ENCODE measurements at regions not wholly inside any gene's neighbourhood (a gene's known extent, or its start where the extent isn't known, plus 50 kb on each side); places are given as distances from the start of the nearest gene placed in this dataset.
"Not testable (repeated sequence)": the region's sequence is repeated elsewhere in the genome, so short reads cannot be mapped to it uniquely, and the experiment has no call there.

DNA sequence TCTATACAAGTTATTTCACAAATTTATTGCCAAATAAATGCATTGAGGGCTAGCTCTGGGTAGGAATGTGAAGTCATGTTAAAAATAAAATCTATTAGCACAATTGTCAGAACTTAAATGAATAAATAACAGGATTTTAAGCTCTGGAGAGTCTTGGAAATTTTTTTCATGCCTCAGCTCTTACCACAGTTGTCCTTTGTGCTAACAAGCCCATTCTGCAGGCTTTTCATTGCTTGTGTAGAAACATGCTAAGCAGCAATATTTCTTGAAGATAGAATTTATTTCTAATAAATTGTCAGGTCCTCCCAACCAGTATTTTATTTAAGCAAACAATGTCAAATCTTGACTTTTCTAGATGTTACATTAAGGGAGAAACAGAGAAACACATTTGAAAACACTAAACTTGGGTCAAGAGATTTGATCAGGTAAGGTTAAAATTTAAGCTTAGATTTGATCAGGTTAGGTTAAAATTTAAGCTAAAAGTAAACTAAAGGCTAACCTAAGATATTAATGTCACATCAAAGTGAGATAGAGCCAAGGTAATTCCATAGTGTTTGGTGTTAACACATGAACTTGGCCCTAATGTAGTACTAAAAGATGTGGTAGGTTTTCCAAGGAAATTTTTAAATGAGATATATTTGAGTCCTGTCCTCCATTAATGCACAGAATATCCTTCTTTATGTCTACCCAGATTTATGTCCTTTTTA, 179.1 kb upstream of the IL1RAPL1 start:
- no peak for DNase-seq

DNA sequence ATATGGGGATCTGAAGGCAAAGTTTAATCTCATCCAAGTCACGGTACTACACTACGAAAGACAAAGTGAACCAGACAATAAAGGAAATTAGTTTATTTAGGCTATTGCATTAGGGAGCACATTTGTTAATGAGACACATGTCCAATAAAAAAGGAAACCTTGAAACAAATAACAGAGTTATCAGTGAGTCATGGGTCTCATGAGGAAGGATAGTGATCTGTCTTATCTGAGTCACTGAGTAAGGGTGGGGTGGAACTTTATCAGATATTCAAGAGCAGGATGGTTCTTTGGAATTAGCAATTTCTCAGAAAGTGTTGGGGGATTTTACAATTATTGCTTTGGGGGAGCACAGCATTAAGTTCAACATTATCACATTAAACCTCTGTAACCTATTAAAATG, 188.9 kb upstream of the IL1RAPL1 start:
- DNase-seq, result no peak

DNA sequence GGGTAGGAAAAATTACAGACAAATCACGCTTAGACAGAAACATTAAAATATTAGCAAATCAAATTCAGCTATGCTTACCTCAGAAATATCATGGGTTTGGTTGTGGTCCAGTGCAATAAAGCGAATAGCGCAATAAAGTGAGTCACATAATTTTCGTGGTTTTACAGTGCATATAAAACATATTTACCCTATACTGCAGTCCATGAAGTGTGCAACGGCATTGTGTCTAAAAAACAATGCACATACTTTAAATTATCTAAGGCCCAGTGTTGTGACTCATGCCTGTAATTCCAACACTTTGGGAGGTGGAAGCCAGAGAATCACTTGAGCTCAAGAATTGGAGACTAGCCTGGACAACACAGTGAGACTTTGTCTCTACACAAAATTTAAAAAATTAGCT, 195.7 kb upstream of the IL1RAPL1 start:
- DNase-seq, result no peak

DNA sequence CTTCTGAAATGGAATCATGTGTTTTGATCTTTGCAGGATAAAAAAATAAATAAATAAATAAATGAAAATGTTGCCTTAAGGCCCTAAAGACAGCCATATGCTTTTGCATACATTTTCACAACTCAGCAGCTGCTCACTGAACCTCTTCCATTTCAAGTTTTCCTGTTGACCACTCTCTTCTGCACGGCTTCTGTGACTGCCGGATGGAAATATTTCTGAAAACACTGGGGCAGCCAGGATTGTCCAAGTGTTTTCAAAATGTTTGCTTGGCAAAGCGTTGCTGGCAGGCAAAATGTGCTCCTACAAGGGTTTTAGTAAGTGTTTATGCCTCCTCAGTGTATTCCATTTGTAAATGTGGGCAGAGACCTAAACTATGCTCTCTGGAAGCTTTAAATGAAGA, 208.1 kb upstream of the IL1RAPL1 start:
- no peak for DNase-seq

DNA sequence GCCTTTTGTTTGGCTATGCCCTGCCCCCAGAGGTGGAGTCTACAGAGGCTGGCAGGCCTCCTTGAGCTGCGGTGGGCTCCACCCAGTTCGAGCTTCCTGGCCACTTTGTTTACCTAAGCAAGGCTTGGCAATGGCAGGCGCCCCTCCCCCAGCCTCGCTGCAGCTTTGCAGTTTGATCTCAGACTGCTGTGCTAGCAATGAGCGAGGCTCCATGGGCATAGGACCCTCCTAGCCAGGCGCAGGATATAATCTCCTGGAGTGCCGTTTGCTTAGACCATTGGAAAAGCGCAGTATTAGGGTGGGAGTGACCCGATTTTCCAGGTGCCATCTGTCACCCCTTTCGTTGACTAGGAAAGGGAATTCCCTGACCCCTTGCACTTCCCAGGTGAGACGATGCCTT, 219.6 kb upstream of the IL1RAPL1 start:
- not testable (repeated sequence) for DNase-seq

DNA sequence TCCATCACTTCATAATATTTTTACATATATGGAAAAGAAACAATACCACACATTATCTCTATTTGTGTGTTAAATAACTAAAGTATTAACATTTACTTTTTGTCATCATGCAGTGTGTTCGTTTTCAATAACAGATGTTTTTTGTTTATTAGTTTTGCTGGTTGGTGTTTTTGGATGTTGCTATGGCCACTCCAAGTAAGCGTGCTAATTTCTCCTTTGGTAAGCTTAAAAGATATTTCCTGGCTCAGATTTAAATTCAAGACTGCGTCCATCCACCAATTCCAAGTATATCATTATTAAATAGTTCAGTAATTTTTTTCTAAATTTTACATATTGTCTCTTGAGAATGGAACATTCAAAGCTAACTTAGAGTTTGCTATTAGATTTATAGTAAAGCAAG, 235.4 kb upstream of the IL1RAPL1 start:
- no peak for DNase-seq

DNA sequence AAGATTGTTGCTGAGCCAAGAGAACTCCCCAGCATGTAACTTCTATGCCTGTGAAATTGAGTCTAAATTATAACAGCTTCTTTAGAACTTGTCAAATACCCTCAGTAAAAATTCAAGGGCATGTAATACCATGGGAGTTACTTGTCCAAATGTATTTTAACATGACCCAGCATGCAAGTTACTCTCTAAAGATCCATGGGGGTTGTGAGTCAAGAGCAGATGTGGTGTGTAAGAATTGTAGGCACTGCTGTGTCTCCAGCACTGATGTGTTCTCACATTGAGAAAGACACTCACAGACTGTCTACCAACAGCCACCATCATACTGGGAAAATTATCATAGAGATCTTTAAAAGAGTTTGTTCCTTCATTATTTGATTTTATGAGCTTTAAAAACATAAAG, 237.4 kb upstream of the IL1RAPL1 start:
- no peak for DNase-seq

DNA sequence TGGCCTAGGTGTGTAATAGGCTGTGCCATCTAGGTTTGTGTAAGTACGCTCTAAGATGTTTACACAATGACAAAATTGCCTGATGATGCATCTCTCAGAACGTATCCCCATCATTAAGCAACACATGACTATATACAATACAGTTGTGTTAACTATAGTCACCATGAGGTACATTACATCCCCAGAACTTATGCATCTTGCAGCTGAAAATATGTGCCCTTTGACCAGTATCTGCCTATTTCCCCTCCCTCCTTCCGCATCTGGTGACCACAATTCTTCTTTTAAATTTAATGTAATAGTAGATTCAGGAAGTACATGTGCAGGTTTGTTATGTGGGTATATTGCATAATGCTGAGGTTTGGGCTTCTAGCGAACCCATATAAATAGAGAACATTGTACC, 239.8 kb upstream of the IL1RAPL1 start:
- DNase-seq, result no peak

DNA sequence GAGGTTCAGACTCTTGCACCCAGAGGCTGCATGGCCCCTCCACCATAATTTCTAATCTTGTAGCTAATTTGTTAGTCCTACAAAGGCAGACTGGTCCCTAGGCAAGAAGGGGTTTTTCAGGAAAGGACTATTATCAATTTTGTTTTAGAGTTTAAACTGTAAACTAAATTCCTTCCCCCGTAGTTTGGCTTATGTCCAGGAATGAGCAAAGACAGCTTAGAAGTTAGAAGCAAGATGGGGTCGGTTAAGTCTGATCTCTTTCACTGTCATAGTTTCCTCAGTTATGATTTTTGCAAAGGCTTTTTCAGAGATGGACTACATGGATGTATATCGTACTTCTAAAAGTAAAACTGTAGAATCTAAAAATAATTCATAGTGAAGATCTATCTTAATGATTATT, 258.1 kb upstream of the IL1RAPL1 start:
- no peak for DNase-seq

DNA sequence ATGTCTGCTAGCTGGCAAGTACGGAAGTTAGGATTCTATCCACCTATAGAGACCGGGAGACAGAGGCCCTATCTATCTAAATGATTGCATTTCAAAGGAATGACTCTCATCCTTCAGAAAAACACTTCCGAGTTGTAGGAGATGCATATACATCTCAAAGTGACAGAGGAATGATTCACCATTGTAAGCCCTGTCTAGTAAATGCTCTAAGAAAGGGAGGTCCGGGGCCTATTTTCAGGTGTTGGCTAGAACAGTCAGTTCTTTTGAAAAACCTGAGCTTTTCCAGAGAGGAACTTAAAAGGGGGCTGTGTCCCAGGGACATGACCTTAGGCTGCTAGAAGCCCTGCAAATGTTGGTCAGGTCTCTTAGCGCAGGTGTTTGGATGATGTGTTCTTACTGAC, 262.9 kb upstream of the IL1RAPL1 start:
- no peak for DNase-seq

DNA sequence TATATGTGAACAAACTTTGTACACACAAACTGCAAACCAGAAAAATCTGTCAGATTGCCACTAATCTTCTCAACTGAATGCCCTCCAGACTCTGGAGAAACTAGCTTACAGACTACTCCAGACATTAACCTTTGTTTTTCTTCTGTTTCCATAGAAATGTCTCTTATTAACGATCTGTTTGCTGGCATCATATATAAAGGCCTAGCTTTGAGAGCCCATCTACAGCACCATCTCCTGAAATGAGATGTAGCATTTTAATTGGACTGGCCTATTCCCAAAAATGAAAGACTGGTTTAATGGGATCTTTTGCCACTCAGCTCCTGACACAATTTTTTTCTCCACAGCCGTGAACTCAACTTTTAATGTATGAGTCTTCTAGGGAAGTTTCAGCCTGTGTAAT, 266.0 kb upstream of the IL1RAPL1 start:
- DNase-seq, result no peak

DNA sequence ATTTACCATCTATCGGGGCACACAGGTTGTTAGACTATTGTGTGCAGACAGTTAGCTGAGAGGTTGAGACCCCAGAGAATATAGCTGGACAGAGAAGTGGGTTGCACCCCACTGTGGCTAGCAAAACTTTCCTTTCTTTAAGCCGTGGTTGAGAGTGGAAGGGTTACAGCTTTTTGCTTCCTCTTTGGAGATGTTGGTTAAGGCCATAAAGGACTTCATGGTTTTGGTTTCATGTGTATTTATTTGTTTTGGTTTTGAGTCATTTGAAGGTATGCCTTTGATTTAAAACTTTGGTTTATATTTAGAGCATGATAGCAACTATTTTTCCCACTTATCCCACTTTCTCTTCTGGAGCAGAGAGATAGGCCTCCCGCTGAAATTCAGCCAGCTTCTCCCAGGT, 274.3 kb upstream of the IL1RAPL1 start:
- DNase-seq, result no peak

DNA sequence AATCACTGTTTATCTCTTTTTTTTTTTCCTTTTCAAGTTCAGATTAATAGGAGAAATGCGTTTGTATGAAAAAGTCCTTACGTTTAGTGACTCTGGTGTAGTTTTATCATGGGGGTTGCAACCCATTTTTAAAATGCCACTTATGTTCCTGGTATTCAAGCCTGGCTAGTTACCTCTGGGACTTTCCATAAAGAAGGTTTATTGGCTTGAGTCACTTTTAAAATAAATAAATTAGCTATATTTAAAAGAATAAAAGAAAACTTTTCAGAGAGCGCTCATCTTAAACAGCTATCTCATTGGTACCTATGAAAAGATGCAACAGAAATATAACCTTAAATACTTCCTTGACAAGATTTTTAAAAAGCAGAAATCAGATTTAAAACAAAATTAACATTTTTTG, 275.0 kb upstream of the IL1RAPL1 start:
- DNase-seq, result no peak

DNA sequence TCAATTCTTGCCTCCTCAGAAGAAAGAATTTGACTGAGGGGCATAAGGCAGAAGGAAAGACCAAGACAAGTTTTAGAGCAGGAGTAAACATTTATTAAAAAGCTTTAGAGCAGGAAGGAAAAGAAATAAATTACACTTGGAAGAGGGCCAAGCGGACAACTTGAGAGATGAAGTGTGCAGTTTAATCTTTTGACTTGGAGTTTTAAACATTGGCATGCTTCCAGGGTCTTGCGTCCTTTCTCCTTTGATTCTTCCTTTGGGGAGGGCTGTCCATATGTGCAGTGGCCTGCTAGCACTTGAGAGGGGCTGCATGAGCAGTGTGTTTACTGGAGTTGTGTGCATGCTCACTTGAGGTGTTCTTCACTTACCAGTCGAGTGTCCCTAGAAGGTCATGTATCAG, 275.8 kb upstream of the IL1RAPL1 start:
- no peak for DNase-seq

DNA sequence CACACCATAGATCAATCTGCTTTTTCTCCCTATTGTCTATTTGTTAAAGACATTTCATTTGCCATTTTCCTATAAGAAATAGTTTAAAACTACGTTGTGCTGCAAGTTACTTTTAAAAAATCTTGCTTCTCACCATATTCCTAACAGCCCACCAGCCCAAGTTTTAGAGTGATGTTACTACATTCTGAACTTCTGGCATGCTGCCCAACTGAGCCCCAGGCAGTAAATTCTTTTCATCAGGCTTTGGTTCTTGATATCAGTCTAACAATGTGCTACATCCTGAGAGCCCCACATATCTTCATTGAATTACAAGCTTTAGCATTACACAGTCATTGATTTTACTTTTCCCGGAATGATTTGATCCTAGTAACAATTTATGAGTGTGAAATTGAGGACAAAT, 283.8 kb upstream of the IL1RAPL1 start:
- no peak for DNase-seq

DNA sequence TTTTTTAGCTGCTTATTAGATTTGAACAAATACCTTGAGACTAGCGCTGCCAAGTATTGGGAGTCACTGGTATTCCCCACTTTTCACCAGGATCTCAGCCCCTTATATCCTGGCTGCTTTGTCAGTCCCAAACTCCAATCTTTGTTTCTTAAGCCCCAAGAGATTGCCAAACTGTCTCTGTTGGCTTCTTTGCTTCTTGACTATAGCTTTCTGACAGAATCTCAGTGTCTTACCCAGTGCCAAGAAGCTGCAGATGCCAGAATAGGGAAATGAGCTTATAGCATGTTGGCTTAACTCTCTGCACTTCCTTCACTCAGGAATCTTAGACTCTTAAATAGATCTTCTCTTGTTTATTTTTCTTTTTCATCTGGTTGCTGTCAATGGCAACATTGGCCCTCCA, 297.5 kb upstream of the DCAF8L1 start:
- no peak for DNase-seq

DNA sequence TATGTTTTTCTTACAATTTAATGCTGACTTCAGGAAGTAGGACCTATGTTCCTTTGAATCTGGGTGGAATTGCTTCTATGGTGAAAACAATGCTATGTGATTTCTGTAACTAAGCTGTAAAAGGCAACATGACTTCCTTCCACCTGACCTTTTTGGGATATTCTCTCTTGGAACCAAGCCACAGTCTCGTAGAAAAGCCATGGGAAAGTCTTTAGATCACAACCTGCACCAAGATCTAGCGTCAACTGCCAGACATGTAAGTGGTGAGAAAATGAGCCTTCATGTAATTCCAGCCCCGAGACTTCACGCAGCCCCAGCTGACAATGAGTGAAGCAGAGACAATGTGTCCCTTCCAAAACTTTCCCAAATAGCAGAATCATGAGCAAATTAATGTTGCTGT, 297.0 kb upstream of the DCAF8L1 start:
- DNase-seq, result no peak

DNA sequence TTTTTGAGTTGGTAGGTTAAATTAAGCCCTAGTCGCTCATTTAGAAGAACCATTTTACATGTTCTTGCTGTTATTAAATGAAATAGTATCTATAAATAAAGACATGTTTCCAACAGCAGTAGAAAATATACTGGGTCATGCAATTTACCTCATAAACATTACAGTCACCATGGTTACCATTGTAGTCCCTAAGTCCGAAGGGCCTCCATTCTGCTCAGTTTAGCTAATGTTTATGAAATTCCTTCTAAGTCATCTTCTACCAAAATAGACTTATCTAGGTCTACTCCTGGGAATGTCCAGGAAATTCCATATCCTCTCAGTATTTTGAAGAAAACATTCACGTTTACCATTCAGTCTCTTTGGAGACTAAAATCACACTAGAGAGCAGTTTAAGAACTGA, 292.5 kb upstream of the DCAF8L1 start:
- no peak for DNase-seq

DNA sequence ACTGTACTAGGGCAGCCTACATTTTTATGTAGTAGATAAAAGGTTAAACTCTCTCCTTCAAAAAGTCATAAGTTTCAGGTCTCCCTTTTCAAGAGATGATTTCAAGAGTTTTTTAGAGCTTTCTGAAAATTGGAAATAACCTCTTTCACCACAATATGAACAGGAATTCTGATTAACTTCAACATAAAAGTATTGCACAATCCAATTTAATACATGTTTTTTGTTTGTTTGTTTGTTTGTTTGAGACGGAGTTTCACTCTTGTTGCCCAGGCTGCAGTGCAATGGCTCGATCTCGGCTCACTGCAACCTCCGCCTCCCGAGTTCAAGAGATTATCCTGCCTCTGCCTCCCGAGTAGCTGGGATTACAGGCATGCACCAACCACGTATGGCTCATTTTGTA, 265.4 kb upstream of the DCAF8L1 start:
- DNase-seq, result no peak

DNA sequence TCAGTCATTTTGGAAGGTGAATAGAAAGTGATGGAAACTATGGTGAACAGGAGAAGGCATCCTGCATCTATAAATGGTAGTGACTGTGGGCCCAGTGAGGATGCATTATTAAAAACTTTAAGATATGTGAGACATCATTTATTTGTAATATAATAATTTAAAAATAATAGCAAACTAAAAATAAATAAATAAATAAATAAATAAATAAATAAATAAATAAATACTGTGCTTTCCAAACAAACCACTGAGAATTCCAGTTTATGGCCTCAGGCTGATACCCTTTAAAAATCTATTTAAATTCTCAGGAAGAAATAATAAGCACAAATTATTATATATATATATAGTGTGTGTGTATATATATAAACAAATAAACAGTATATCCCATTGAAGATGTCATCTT, 248.0 kb upstream of the DCAF8L1 start:
- no peak for DNase-seq

DNA sequence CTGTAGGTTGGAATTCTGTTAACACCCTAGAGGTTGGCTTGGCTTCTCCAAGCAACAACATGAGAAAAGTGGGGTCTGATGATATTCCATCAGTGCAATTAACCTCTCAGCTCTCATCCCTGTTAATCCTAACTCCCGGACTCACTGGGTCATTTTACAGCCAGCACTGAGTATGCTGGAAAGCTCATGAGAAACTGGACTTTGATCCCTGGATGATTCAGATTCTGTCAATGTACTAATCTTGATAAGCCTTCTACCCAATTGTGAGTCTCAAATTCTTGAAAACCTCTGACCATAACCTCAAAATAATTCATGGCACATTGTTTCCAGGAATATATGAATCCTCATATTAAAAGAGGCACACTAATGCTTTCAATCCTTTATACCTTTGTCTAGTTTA, 244.3 kb upstream of the DCAF8L1 start:
- no peak for DNase-seq

DNA sequence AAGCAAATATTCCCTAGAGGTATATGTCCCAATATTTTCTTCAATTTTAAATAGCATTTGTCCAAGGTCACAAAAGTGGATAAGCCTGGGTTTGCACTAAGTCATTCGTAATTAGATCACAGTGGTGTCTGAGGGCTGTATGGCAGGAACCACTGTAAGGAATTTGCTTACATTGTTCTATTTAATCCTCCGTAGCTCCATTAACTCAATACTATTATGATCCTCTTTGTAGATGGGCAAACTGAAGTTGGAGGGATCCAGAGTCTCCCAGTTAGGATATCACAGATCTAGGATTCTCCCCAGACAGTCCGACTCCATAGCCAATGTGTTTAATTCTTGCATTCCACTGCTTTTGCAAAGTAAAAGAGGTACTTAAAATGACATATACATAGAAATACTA, 242.7 kb upstream of the DCAF8L1 start:
- no peak for DNase-seq

DNA sequence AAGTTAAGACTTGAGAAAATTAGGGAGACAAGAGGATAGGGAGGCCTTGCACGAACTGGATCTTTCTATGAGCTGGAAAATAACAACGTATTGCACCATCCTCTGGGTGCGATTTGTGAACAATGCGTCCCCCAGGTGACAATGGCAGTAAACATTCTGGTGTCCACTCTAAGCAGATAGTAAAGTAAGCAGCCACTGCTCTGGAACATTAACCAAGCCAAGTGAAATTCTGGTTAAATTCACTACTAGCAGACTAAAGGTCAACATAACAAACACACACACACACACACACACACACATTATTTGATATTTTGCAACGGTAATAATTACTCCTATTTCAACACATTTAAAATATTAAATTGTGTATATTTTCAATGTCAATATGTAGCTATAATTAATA, 242.2 kb upstream of the DCAF8L1 start:
- no peak for DNase-seq

DNA sequence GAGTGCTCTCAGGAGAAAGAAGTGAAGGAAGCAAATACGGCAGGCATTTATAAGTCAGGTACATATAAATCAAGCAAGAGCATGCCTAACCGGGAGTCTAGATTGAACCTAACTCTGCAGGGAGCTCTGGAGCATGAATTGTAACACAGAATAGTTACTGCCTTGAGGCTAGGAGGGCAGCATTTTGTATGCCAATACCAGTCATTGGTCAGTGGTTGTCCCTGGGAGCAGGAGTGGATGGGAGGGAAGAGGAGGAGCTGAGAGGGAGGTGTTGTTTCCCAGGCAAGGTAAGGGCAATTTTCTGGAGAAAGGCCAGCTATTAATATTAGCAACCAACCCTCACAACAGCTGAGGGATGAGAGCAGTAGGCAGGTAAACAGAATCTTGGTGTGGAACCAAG, 224.7 kb upstream of the DCAF8L1 start:
- DNase-seq, result no peak

DNA sequence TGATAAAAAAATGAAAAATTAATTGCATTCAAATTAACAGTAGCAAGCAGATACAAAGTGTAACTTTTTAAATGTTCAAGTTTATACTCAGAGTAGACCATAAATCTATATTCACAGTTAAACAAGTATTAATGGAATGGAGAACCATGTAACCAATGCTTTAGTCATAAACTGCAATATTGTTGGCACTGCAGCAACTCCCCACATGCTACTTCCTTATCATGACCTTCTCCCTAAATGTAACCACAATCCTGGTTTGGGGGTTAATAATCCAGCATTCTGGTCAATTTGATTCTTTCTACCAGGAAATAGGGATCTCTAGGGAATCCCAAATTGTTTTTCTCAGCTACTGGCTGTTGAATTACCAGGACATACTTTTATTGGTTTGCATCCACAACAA, 223.9 kb upstream of the DCAF8L1 start:
- no peak for DNase-seq

DNA sequence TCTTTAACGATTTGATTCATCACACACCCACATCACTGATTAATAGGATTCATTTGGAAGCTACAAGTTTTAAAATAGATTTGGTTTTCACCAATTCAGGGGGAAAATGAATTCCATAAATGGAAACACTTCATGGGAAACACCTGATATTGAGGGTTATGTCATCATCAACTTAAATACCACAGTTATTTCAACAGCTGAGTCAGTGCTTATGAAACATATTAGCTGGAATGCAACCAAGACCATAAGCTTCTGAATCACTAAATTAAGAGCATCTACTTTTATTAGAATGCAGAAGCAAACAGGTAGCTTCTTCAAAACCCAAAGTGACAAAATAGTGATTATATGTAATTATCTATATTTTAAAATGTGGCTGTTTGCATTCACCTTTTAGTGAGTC, 207.8 kb upstream of the DCAF8L1 start:
- no peak for DNase-seq

Data from RPMI8226 (cell line).